HepG2 (cell line): ENCODE measurements at regions not wholly inside any gene's neighbourhood (a gene's known extent, or its start where the extent isn't known, plus 50 kb on each side); places are given as distances from the start of the nearest gene placed in this dataset.

Experiments
- FOXA1 ChIP-seq, 2 experiments: fragments of 450-650 bp in 1 of 2; sonication (generic) in 1 of 2; formaldehyde crosslinking in 1 of 2; IDR thresholded peaks; 2 replicates each; pipeline versions ENCODE4 v1.4.0 to v1.6.1; 2016 to 2020; ENCODE audit warnings: missing genetic modification reagents in 1 of 2
- KLF6 ChIP-seq: IDR thresholded peaks from 2 replicates; pipeline ENCODE4 v1.8.0; 2016; ENCODE audit warnings: missing biosample characterization, missing genetic modification reagents
- ZNF318 ChIP-seq: sonication (generic); formaldehyde crosslinking; IDR thresholded peaks from 2 replicates; pipeline ENCODE4 v1.4.0; 2020; ENCODE audit warnings: mild to moderate bottlenecking, missing genetic modification reagents

DNA sequence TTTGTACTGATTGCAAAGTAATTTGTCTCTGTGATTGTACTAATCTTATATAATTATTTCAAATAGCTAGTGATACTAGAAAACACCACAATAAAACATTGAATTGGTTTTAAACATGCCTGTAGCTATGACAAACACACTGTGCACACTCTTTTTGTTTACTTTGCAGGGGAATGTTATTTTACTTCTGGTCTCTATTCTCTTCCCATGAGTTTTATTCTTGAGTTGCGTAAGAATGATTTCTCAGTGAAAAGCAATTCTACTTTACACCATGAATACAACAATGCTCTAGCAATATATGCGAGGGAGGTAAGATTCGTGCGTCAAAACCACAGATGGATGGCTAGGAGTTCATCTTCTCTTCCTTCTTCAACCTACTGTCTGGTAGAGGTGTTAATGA is 68.4 kb upstream of the PHACTR1 start:
- no peak for TF ChIP-seq ZNF318 (CRISPR knock-in tag)
- TF ChIP-seq KLF6 (CRISPR knock-in tag), result no peak
- no peak for TF ChIP-seq FOXA1 (IDR thresholded peaks at IDR 0.05)
- TF ChIP-seq FOXA1 (CRISPR knock-in tag; IDR thresholded peaks at IDR 0.05), result no peak
